ENCODE measurements at regions not wholly inside any gene's neighbourhood (a gene's known extent, or its start where the extent isn't known, plus 50 kb on each side); places are given as distances from the start of the nearest gene placed in this dataset.

DNA sequence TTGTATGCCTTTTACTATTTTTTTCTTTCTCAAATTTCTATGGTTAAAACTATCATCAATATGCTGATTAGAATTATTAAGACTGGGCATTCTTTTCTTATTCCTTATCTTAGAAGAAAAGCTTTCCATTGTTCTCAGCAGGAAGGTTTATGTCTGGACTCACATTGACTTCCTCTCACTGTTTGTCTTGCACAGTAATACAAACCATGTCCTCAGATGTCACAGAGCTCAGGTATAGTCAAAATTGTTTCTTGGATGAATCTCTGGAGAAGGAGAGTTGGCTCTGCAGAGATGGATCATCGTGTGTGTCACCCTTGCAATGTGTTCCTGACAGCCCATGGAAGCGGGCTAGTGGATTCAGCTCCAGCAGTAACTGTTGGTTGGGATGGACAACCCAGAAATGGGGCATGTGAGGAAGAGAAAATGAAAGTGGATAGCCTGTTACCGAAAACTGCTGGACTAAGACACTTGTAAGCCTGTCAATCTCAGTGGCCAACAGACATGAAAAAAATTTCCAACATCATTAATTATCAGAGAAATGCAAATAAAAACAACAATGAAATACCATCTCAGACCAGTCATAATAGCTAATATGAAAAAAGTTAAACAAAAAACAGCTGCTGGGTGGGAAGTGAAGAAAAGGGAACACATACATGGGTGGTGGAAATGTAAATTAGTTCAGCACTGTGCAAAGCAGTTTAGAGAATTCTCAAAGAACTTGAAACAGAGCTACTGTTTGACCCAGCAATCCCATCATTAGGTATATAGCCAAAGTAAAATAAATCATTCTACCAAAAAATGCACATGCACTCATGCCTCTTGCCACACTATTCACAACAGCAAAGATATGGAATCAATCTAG is 967.8 kb downstream of the TMEM121 start:
- TF ChIP-seq TOX (CRISPR knock-in tag; IDR thresholded peaks at IDR 0.05; ENCODE audit: borderline replicate concordance) (no peak), PPARA (CRISPR knock-in tag; IDR thresholded peaks at IDR 0.05; ENCODE audit: borderline replicate concordance) (no peak), ZFP3 (CRISPR knock-in tag; IDR thresholded peaks at IDR 0.05) (no peak), GLIS3 (CRISPR knock-in tag; IDR thresholded peaks at IDR 0.05) (no peak), TCF4 (CRISPR knock-in tag; IDR thresholded peaks at IDR 0.05; ENCODE audit: borderline replicate concordance) (no peak), ZFP30 (CRISPR knock-in tag; IDR thresholded peaks at IDR 0.05) (no peak), CSDC2 (CRISPR knock-in tag; IDR thresholded peaks at IDR 0.05) (no peak)
- TF ChIP-seq, protein P1, sequence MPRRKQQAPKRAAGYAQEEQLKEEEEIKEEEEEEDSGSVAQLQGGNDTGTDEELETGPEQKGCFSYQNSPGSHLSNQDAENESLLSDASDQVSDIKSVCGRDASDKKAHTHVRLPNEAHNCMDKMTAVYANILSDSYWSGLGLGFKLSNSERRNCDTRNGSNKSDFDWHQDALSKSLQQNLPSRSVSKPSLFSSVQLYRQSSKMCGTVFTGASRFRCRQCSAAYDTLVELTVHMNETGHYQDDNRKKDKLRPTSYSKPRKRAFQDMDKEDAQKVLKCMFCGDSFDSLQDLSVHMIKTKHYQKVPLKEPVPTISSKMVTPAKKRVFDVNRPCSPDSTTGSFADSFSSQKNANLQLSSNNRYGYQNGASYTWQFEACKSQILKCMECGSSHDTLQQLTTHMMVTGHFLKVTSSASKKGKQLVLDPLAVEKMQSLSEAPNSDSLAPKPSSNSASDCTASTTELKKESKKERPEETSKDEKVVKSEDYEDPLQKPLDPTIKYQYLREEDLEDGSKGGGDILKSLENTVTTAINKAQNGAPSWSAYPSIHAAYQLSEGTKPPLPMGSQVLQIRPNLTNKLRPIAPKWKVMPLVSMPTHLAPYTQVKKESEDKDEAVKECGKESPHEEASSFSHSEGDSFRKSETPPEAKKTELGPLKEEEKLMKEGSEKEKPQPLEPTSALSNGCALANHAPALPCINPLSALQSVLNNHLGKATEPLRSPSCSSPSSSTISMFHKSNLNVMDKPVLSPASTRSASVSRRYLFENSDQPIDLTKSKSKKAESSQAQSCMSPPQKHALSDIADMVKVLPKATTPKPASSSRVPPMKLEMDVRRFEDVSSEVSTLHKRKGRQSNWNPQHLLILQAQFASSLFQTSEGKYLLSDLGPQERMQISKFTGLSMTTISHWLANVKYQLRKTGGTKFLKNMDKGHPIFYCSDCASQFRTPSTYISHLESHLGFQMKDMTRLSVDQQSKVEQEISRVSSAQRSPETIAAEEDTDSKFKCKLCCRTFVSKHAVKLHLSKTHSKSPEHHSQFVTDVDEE (CRISPR knock-in tag; IDR thresholded peaks at IDR 0.05), result no peak
- TF ChIP-seq, protein P2, sequence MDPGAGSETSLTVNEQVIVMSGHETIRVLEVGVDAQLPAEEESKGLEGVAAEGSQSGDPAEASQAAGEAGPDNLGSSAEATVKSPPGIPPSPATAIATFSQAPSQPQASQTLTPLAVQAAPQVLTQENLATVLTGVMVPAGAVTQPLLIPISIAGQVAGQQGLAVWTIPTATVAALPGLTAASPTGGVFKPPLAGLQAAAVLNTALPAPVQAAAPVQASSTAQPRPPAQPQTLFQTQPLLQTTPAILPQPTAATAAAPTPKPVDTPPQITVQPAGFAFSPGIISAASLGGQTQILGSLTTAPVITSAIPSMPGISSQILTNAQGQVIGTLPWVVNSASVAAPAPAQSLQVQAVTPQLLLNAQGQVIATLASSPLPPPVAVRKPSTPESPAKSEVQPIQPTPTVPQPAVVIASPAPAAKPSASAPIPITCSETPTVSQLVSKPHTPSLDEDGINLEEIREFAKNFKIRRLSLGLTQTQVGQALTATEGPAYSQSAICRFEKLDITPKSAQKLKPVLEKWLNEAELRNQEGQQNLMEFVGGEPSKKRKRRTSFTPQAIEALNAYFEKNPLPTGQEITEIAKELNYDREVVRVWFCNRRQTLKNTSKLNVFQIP (CRISPR knock-in tag; IDR thresholded peaks at IDR 0.05; ENCODE audit: borderline replicate concordance, low read depth), result no peak
- TF ChIP-seq, protein P3, sequence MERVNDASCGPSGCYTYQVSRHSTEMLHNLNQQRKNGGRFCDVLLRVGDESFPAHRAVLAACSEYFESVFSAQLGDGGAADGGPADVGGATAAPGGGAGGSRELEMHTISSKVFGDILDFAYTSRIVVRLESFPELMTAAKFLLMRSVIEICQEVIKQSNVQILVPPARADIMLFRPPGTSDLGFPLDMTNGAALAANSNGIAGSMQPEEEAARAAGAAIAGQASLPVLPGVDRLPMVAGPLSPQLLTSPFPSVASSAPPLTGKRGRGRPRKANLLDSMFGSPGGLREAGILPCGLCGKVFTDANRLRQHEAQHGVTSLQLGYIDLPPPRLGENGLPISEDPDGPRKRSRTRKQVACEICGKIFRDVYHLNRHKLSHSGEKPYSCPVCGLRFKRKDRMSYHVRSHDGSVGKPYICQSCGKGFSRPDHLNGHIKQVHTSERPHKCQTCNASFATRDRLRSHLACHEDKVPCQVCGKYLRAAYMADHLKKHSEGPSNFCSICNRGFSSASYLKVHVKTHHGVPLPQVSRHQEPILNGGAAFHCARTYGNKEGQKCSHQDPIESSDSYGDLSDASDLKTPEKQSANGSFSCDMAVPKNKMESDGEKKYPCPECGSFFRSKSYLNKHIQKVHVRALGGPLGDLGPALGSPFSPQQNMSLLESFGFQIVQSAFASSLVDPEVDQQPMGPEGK (CRISPR knock-in tag; IDR thresholded peaks at IDR 0.05; ENCODE audit: borderline replicate concordance), result no peak
